GM10266 (cell line): ENCODE measurements at regions not wholly inside any gene's neighbourhood (a gene's known extent, or its start where the extent isn't known, plus 50 kb on each side); places are given as distances from the start of the nearest gene placed in this dataset.

Experiments used
- DNase-seq: peaks from one replicate; pipeline ENCODE4 v3.0.0; 2012; ENCODE audit errors: extremely low spot score
- CTCF ChIP-seq: IDR thresholded peaks from 2 replicates; pipeline ENCODE4 v1.5.1; 2012; ENCODE audit warnings: mild to moderate bottlenecking, low read depth; ENCODE audit not compliant: control insufficient read depth, insufficient read depth; ENCODE audit errors: missing control alignments

DNA sequence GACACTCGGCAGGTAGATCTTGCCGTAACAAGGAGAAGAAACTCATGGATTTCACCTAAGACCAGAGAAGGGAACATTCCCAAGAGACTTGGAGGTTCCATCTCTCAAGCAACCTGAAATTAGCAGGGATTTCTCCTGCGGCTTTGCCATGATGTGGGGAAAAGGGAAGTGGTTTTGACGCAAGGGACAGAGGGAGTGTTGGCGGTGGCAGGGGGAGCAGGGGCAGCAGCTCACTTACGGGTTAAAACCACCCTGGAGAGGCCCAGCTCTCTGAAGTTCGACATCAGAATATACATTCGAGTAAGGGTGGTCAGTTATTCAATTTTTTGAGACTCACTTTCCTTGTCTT, 76.1 kb upstream of the POMP start:
- TF ChIP-seq CTCF: no peak
- no peak for DNase-seq

DNA sequence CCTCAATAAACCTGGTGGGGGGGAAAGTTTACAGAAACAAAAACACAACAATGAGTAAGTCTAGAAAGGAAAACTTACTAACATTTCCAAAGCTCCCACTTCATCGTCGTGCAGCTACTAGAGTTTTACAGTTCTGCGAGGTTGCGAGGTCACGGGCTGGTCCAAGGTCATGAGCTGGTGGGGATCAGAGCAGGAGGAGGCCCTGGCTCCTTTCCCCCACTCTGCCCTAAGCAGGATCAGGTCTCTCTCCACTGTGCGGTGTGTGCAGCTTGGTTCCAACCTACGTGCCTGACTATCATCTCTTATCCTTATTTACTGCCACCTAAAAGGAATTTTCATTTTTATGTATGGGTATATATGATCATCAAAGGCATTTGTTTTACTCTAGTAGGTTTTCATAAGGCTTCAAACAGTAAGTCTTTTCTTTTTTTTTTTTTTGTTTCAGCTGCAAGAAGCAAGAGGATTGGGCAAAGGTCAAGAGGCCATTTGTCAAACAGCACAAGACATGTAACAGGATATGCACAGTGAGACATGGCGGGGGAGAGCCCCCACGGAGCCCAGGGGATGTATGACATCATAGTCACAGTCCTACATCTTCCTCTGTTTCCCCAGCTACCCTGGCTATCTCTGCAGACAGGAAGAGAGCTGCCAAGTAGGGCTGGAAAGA, 76.6 kb upstream of the POMP start:
- no peak for TF ChIP-seq CTCF
- DNase-seq: peak; percentile 35

DNA sequence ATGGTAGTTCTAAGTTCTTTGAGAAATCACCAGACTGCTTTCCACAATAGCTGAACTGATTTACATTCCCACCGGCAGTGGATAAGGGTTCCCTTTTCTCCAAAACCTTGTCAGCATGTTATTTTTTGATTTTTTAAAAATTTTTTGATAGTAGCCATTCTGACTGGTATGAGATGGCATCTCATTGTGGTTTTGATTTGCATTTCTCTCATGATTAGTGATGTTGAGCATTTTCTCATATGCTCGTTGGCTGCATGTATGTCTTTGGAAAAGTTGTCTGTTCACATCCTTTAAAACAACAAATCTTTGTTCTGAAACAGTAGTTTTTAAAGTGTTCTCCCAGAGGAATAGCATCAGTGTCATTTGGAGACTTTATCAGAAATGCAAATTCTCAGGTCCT, 77.5 kb upstream of the POMP start:
- DNase-seq: no peak
- no peak for TF ChIP-seq CTCF

DNA sequence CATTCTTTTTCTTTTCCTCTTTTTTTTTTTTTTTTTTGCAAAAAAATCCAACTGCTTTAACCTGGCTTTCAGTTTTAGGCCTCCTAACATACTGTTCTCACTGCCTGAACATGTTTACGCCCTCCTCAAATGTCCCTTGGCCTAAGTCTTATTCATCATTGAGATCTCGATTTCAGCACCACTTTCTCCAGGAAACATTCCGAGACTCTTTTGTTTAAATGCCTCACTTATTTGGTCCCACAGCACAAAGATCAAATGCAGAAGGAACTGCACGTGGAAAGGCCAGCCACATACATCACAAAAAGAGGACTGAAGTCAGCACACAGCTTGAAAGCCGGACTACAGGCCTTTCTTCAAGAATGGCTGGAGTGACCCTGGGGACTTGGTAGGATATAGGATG, 79.2 kb upstream of the POMP start:
- DNase-seq: no peak
- no peak for TF ChIP-seq CTCF

DNA sequence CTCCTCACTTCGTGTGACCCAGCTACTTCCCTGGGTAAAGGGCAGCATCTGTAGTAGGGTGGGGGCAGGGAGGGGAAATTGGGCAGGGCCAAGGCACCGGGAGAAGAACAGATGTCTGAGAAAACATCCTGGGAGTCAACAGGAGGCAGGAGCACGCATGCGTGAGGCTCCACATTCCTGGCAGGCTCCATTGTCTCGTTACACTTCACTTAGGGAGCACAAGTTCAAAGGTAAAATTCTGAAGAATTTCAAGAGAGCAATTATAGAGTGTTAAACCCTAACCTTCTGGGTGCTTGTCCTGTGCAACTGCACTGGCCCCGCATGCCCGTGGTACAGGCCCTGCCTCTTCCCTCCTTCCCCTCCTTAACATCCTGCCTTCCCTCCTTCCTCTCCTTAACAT, 79.6 kb upstream of the POMP start:
- no peak for DNase-seq
- no peak for TF ChIP-seq CTCF

DNA sequence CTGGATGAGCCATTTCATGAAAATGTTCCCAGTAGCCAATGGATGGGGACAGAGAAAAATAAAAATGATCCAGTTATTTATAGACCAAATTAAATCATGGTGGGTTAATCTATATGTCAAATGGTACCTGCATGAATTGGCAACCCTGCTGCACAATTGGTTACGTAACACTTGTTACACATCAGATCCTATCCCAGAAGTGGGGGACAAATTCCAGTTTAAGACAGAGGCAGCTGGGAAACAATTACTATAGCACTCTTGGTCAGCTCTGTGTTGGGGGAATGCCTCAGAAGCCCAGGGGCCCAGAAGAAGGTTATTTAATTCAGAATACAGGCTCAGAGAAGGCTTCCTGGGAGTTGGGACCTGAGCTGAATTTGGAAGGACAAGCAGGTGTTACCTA, 81.1 kb upstream of the FLT1 start:
- TF ChIP-seq CTCF: no peak
- DNase-seq: no peak

DNA sequence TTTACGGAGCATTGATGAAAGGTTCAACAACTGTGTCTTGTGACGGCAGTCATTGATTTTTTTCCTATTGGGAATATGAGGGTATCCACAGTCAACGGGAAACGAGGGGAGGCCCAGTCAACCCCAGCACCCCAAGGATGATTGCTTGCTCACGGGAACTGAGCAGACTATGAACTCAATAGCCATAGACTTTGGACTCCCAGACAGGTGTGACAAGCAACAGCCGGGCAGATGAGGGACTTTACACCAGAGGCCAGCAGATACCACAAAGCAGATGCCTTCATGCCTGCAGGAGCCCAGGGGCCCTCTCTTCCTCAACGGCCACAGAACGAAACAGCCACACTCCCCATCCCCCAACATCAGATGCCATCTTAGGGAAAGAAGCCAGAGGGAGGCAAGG, 80.3 kb upstream of the FLT1 start:
- no peak for DNase-seq
- no peak for TF ChIP-seq CTCF
